D721Med (cell line): ENCODE measurements at regions not wholly inside any gene's neighbourhood (a gene's known extent, or its start where the extent isn't known, plus 50 kb on each side); places are given as distances from the start of the nearest gene placed in this dataset.

Experiments used
- DNase-seq: peaks from one replicate; pipeline ENCODE4 v3.0.0; 2011; ENCODE audit warnings: low spot score; ENCODE audit not compliant: insufficient read length
- FAIRE-seq: peaks from 2 replicates; lab custom pipeline; 2011; peaks lifted over from hg19 to GRCh38; lab: Jason Lieb, UNC
- CTCF ChIP-seq: IDR thresholded peaks from 2 replicates; pipeline ENCODE4 v1.5.1; 2012; ENCODE audit warnings: mild to moderate bottlenecking, control low read depth; ENCODE audit not compliant: insufficient read depth; ENCODE audit errors: missing control alignments

DNA sequence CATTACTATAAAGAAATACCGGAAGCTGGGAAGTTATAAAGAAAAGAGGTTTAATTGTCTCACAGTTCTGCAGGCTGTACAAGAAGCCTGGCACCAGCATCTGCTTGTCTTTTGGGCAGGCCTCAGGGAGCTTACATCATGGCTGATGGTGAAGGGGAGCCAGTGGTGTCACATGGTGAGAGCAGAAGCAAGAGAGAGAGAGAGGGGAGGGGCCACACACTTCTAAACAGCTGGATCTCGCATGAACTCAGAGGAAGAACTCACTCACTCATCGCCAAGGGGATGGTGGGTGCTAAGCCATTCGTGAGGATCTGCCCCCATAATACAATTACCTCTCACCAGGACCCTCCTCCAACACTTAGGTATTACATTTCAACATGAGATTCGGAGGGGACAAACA lies 51.8 kb upstream of the ANKRD34C start:
- TF ChIP-seq CTCF = no peak
- DNase-seq (no peak), FAIRE-seq (no peak)

- FAIRE-seq (no peak), DNase-seq (no peak)
- no peak for TF ChIP-seq CTCF
Observed at GRCh38 chr15:79222808-79223207, 59.7 kb upstream of the ANKRD34C start.

GRCh38 chr15:79221696-79222095 lies 60.8 kb upstream of the ANKRD34C start:
- DNase-seq = no peak
- FAIRE-seq = no peak
- TF ChIP-seq CTCF = no peak

DNA sequence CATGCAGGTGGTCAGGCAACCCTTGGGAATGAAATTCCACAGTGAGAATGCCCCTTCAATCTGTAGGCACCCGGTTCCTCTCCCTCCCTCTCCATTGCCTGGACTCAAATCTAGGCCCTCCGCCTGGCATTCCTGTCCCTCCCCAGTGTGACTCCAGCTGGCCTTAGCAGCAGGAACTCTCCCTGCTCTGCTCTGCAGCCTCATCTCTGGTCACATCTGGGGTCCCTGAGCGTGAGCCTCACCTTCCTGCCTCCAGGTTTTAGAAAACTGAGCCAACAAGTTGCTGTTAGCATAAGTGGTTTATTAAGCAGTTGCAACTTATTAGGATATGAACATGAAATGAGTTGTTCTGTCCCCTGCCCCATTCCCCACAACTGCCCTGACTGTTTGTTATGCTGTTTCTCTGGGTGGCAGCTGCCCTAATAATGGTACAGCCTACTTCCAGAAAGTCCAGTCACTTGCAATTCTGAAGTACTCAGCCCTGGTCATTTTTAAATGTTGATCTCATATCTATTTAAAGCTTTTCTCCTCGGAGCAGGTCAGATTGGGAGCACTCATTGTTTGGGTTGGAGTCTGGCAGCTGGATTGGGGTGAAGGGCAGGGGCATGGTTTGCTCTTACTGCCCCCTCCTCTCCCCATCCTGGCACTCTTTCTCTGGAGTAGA lies 63.0 kb upstream of the ANKRD34C start:
- FAIRE-seq = no peak
- no peak for TF ChIP-seq CTCF
- no peak for DNase-seq

- no peak for TF ChIP-seq CTCF
- DNase-seq = no peak
- no peak for FAIRE-seq
Observed at GRCh38 chr15:79218588-79219200, 63.8 kb upstream of the ANKRD34C start.

- FAIRE-seq = no peak
- TF ChIP-seq CTCF = no peak
Observed at GRCh38 chr15:79213650-79214049, 68.9 kb upstream of the ANKRD34C start.

DNA sequence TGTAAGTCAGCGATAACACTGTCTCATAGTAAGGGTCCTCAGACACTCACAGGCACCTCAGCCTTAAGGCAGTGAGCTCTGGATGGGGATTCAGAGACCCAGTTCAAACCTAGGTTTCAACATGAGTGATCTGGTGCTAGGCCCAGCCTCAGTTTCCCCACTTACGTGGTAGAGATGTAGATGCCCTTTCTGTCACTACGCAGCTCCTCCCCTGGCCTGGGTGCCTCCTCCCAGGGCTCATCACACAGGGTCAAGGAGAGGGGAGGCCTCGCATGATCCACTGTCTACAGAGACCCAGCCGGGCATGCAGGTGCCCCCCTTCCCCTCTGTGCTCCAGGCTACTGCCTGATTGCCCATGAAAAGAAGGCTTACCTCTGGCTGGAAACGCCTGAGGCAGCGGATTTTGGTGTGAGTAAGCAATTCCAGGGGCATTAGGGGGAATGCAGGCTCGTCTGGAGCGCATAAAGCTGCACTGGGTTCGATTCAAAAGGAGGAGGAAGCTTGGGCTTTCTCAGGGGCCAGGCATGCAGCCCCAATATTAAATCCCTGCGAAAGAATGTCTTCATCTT lies 69.8 kb upstream of the ANKRD34C start:
- no peak for TF ChIP-seq CTCF
- no peak for DNase-seq
- no peak for FAIRE-seq

More at GRCh38 chr15:79213650-79214049, 68.9 kb upstream of the ANKRD34C start:
- no peak for DNase-seq
